Uterus (tissue), 3 donors: ENCODE measurements at regions not wholly inside any gene's neighbourhood (a gene's known extent, or its start where the extent isn't known, plus 50 kb on each side); places are given as distances from the start of the nearest gene placed in this dataset.

Source experiments
- DNase-seq, 2 donors: peaks; one replicate each; pipeline ENCODE4 v3.0.0-alpha.2; 2019 to 2020
- H3K27ac ChIP-seq, 2 donors: fragments of 200-600 bp; sonication (generic); 1 replicate in 1 of 2; 2 replicates in 1 of 2; pipeline ENCODE4 v1.5.1; 2016 to 2018
- H3K27me3 ChIP-seq, 2 donors: fragments of 200-600 bp; sonication (generic); one replicate each; pipeline ENCODE4 v1.5.1; 2018 to 2019; ENCODE audit warnings: control low read depth in 1 of 2
- H3K36me3 ChIP-seq, 2 donors: fragments of 200-600 bp; sonication (generic); one replicate each; pipeline ENCODE4 v1.5.1; 2019; ENCODE audit warnings: control low read depth in 1 of 2
- H3K4me1 ChIP-seq, 2 donors: fragments of 200-600 bp; sonication (generic); one replicate each; pipeline ENCODE4 v1.5.1; 2018 to 2019; ENCODE audit warnings: control low read depth in 1 of 2
- H3K4me3 ChIP-seq, 2 donors: fragments of 200-600 bp; sonication (generic); 1 replicate in 1 of 2; 2 replicates in 1 of 2; pipeline ENCODE4 v1.5.1; 2018 to 2019; ENCODE audit warnings: mild to moderate bottlenecking in 1 of 2
- H3K9me3 ChIP-seq, 2 donors: fragments of 200-600 bp; sonication (generic); one replicate each; pipeline ENCODE4 v1.5.1; 2019; ENCODE audit warnings: control low read depth in 1 of 2
- POLR2A ChIP-seq, 2 donors: fragments of 450-650 bp; IDR thresholded peaks; one replicate each; pipeline ENCODE4 v1.6.1; 2016; ENCODE audit warnings: antibody characterized with exemption in 2 of 2, mild to moderate bottlenecking in 1 of 2, moderate library complexity in 1 of 2
- intact Hi-C: fragments of 100-400 bp; cut with DNase I; formaldehyde crosslinking; loops from one replicate; pipeline ENCODE4 v1.15.1; 2023; ENCODE audit warnings: low total_unique reads
- TF ChIP-seq, protein P1 (sequence below), 4 experiments: fragments of 200-600 bp in 2 of 4; fragments of 450-650 bp in 2 of 4; sonication (generic) in 2 of 4; IDR thresholded peaks; one replicate each; pipeline ENCODE4 v1.5.1; 2016 to 2019; ENCODE audit warnings: antibody characterized with exemption in 4 of 4, mild to moderate bottlenecking in 2 of 4, moderate library complexity in 1 of 4
- donor health status: DM: yes; HTN: yes; CAD: no.

DNA sequence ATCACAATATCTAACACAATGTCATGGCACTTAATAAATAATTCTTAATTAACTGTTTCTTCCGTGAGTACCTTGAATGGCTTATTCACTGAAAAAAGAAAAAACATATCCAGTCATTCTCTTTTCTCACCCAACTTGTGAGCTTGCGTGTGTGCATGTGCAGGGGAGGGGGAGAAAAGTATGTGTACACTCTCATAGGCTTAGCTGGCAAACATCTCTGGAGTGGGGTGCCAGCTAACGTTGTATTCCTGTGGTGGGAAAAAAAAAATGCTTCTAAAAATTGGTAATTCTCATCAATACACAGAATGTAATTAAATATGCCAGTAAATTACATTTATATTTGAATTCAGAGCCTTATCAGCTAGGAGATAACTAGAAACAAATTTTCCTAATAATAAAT, 291.9 kb upstream of the NOX3 start:
- intact Hi-C loops, result no loop called here

DNA sequence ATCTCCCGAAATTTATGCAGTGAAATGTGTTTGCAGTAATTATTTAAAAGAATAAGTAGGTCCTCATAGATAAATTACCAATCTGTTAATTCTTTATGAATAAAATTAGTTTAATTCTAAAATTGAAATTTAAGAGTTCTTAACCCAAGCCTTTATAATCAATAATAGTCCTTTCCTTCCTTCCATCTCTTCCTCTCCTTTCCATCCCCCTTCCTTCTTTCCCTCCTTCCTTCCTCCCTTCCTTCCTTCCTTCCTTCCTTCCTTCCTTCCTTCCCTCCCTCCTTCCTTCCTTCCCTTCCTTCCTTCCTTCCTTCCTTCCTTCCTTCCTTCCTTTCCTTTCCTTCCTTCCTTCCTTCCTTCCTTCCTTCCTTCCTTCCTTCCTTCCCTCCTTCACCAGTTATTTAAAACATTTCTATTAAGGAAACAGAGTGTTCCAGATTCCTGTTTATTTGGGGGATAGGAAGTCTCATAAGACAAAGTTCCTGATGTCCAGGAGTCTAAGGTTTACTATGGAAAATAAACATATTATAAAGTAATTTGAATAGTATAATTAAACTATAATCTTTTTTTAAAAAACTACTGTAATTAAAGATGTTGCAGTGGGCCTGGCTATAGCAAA, 285.3 kb upstream of the NOX3 start:
- Histone ChIP-seq H3K36me3 (no peaks in the 10 kb centered on the region), H3K27ac (no peak overlapping the region), H3K4me1 (no peaks in the 10 kb centered on the region), H3K4me3 (no peak overlapping the region), H3K27me3 (no peaks in the 10 kb centered on the region), H3K9me3 (no peaks in the 10 kb centered on the region)
- no peak for DNase-seq
- TF ChIP-seq, protein P1, sequence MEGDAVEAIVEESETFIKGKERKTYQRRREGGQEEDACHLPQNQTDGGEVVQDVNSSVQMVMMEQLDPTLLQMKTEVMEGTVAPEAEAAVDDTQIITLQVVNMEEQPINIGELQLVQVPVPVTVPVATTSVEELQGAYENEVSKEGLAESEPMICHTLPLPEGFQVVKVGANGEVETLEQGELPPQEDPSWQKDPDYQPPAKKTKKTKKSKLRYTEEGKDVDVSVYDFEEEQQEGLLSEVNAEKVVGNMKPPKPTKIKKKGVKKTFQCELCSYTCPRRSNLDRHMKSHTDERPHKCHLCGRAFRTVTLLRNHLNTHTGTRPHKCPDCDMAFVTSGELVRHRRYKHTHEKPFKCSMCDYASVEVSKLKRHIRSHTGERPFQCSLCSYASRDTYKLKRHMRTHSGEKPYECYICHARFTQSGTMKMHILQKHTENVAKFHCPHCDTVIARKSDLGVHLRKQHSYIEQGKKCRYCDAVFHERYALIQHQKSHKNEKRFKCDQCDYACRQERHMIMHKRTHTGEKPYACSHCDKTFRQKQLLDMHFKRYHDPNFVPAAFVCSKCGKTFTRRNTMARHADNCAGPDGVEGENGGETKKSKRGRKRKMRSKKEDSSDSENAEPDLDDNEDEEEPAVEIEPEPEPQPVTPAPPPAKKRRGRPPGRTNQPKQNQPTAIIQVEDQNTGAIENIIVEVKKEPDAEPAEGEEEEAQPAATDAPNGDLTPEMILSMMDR (IDR thresholded peaks at IDR 0.05), result no peak
- no peak for TF ChIP-seq POLR2A (IDR thresholded peaks at IDR 0.05)
- intact Hi-C loops, result no loop called here

More for the DNA sequence above, 291.9 kb upstream of the NOX3 start:
- H3K27me3 ChIP-seq, result peaks cover 0 to 3% of the 10 kb centered on the region in 2 donors
- H3K9me3 ChIP-seq, result no peaks in the 10 kb centered on the region
- no peaks in the 10 kb centered on the region for H3K4me1 ChIP-seq
- no peaks in the 10 kb centered on the region for H3K36me3 ChIP-seq
- TF ChIP-seq, protein P1 (IDR thresholded peaks at IDR 0.05), result no peak
- TF ChIP-seq POLR2A (IDR thresholded peaks at IDR 0.05), result no peak
- no peak overlapping the region for H3K27ac ChIP-seq
- no peak for DNase-seq
- no peak overlapping the region for H3K4me3 ChIP-seq

DNA sequence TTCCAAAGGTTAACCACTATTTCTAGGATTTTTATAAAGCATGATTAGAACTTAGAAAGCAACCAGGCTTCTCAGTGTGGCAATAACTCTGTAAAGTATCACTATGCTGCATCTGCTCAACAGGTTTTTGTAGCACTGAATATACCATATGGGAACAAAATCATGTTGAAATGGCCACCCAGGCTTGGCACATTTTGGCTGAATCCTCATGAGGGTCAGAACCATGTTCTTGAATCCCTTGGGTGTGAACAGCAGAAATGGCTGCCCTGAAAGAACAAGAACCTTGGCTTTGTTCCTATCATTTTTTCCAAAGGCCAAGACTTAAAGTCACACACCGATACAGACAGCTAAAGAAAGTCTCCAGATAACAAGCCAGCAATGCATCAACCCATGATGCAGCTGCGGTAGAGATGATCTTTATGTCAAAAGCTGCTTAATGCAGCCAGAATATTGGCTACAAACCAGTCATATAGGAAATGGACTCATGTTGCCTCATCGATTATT, 283.0 kb upstream of the NOX3 start:
- Histone ChIP-seq H3K4me1 (no peaks in the 10 kb centered on the region), H3K4me3 (no peak overlapping the region), H3K36me3 (no peaks in the 10 kb centered on the region), H3K27me3 (no peaks in the 10 kb centered on the region), H3K27ac (no peak overlapping the region), H3K9me3 (no peaks in the 10 kb centered on the region)
- intact Hi-C loops, result no loop called here
- no peak for DNase-seq
- TF ChIP-seq POLR2A (IDR thresholded peaks at IDR 0.05), result no peak
- TF ChIP-seq, protein P1 (IDR thresholded peaks at IDR 0.05), result no peak

DNA sequence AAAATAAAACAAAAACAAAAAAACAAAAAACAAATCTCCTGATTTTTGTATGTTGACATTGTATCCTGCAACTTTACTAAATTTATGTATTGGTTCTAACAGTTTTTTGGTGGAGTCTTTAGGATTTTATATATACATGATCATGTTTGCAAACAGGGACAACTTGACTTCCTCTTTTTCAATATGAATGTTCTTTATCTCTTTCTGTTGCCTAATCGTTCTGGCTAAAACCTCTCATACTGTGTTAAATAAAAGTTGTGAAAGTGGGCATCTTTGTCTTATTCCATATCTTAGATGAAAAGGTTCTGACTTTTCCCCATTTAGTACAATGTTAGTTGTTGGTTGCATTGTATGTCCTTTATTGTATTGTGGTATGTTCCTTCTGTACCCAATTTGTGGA, 261.7 kb upstream of the NOX3 start:
- Histone ChIP-seq H3K4me1 (no peaks in the 10 kb centered on the region), H3K27ac (no peak overlapping the region), H3K27me3 (no peaks in the 10 kb centered on the region), H3K4me3 (no peak overlapping the region), H3K36me3 (no peaks in the 10 kb centered on the region), H3K9me3 (no peaks in the 10 kb centered on the region)
- intact Hi-C loops, result no loop called here
- TF ChIP-seq, protein P1 (IDR thresholded peaks at IDR 0.05), result no peak
- TF ChIP-seq POLR2A (IDR thresholded peaks at IDR 0.05), result no peak
- no peak for DNase-seq

DNA sequence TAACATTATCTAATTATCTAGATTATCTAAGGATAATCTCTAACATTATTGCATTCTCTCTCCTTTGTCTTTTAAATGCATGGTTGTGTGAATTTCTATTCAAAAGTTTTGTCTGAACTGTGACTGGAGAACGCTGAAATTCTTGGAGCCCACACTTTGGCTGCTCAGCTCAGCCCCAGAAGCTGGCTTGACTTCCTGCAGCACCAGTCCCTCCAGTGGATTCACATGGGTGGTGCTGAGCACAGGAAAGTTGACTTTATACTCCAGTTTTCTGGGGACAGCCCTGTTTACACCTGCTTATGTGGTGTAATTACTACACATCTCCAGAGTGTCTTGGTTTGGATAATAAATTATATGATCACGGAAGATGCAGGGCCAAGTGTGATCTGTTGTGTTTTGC, 255.1 kb upstream of the NOX3 start:
- H3K4me1 ChIP-seq, result no peaks in the 10 kb centered on the region
- no peaks in the 10 kb centered on the region for H3K27me3 ChIP-seq
- intact Hi-C loops, result no loop called here
- no peak overlapping the region for H3K4me3 ChIP-seq
- no peak for DNase-seq
- TF ChIP-seq, protein P1 (IDR thresholded peaks at IDR 0.05), result no peak
- TF ChIP-seq POLR2A (IDR thresholded peaks at IDR 0.05), result no peak
- no peaks in the 10 kb centered on the region for H3K9me3 ChIP-seq
- H3K27ac ChIP-seq, result no peak overlapping the region
- H3K36me3 ChIP-seq, result no peaks in the 10 kb centered on the region
